ENCODE measurements at regions not wholly inside any gene's neighbourhood (a gene's known extent, or its start where the extent isn't known, plus 50 kb on each side); places are given as distances from the start of the nearest gene placed in this dataset.
A peak's percentile ranks its signal among the peaks of the same experiment; 100 is the strongest.
"Not testable (repeated sequence)": the region's sequence is repeated elsewhere in the genome, so short reads cannot be mapped to it uniquely, and the experiment has no call there.

GRCh38 chr14:22384167-22384549 lies 204.9 kb downstream of the DAD1 start:
- no peak for DNase-seq

- no peak for DNase-seq
Measured at GRCh38 chr14:22383515-22384166, 205.4 kb downstream of the DAD1 start.

GRCh38 chr14:22382955-22383354 lies 206.1 kb downstream of the DAD1 start:
- DNase-seq: no peak

- no peak for DNase-seq
Measured at GRCh38 chr14:22382395-22382794, 206.6 kb downstream of the DAD1 start.

GRCh38 chr14:22381766-22382165 lies 207.3 kb downstream of the DAD1 start:
- DNase-seq: no peak

GRCh38 chr14:22381408-22381760 lies 207.6 kb downstream of the DAD1 start:
- DNase-seq: no peak

- no peak for DNase-seq
Measured at GRCh38 chr14:22380571-22381407, 208.2 kb downstream of the DAD1 start.

GRCh38 chr14:22379727-22380126 lies 209.3 kb downstream of the DAD1 start:
- DNase-seq: no peak

- DNase-seq: no peak
Measured at GRCh38 chr14:22378181-22378580, 210.8 kb downstream of the DAD1 start.

- peak; percentile 46 for DNase-seq
Measured at GRCh38 chr14:22375321-22375930, 213.6 kb downstream of the DAD1 start.

- DNase-seq: no peak
Measured at GRCh38 chr14:22370084-22370847, 218.8 kb downstream of the DAD1 start.

GRCh38 chr14:22358726-22359125 lies 230.3 kb downstream of the DAD1 start:
- DNase-seq: no peak

- DNase-seq: not testable (repeated sequence)
Measured at GRCh38 chr14:22349281-22349680, 239.7 kb downstream of the DAD1 start.

- no peak for DNase-seq
Measured at GRCh38 chr14:22344673-22345072, 244.4 kb downstream of the DAD1 start.

- not testable (repeated sequence) for DNase-seq
Measured at GRCh38 chr14:22344209-22344608, 244.8 kb downstream of the DAD1 start.

- DNase-seq: no peak
Measured at GRCh38 chr14:22341049-22341448, 248.0 kb downstream of the DAD1 start.

- peak; percentile 97 for DNase-seq
Measured at GRCh38 chr14:22338917-22339715, 249.9 kb downstream of the DAD1 start.

GRCh38 chr14:22338381-22338780 lies 250.6 kb downstream of the DAD1 start:
- DNase-seq: no peak

- DNase-seq: no peak
Measured at GRCh38 chr14:22337938-22338337, 251.1 kb downstream of the DAD1 start.

- DNase-seq: no peak
Measured at GRCh38 chr14:22337521-22337920, 251.5 kb downstream of the DAD1 start.

- DNase-seq: no peak
Measured at GRCh38 chr14:22336031-22336430, 253.0 kb downstream of the DAD1 start.

- no peak for DNase-seq
Measured at GRCh38 chr14:22334627-22335026, 254.4 kb downstream of the DAD1 start.
